Neural cell (in vitro differentiated cells): ENCODE measurements at regions not wholly inside any gene's neighbourhood (a gene's known extent, or its start where the extent isn't known, plus 50 kb on each side); places are given as distances from the start of the nearest gene placed in this dataset.

Source experiments
- H2AFZ ChIP-seq: fragments of 200-600, 300-800 bp; sonication (generic), shearing (Covaris generic); 2 replicates; pipeline ENCODE4 v1.6.0; 2014; ENCODE audit warnings: low read depth, mild to moderate bottlenecking, antibody characterized with exemption, low read length, moderate library complexity
- H3F3A ChIP-seq: fragments of 200-600 bp; shearing (Covaris generic); 2 replicates; pipeline ENCODE4 v1.6.1; 2016; ENCODE audit warnings: mild to moderate bottlenecking, moderate library complexity, mixed read lengths, antibody characterized with exemption, low read length; ENCODE audit not compliant: insufficient read depth, poor library complexity, severe bottlenecking
- H3K27ac ChIP-seq: fragments of 200-600, 300-800 bp; sonication (generic), shearing (Covaris generic); 2 replicates; pipeline ENCODE4 v1.5.1; 2014; ENCODE audit warnings: mild to moderate bottlenecking, low read length, moderate library complexity
- H3K27me3 ChIP-seq: fragments of 300-800, 200-600 bp; sonication (generic), shearing (Covaris generic); 2 replicates; pipeline ENCODE4 v1.6.0; 2014; ENCODE audit warnings: mild to moderate bottlenecking, low read depth, low read length, moderate library complexity; ENCODE audit not compliant: insufficient read depth
- H3K36me3 ChIP-seq: fragments of 300-800, 200-600 bp; sonication (generic), shearing (Covaris generic); 2 replicates; pipeline ENCODE4 v1.5.1; 2014; ENCODE audit warnings: mild to moderate bottlenecking, antibody characterized with exemption, low read length, moderate library complexity; ENCODE audit not compliant: insufficient read depth
- H3K4me2 ChIP-seq: fragments of 300-800, 200-600 bp; sonication (generic), shearing (Covaris generic); 2 replicates; pipeline ENCODE4 v1.6.0; 2014; ENCODE audit warnings: mild to moderate bottlenecking, low read length
- H3K4me3 ChIP-seq: fragments of 300-800, 200-600 bp; sonication (generic), shearing (Covaris generic); 2 replicates; pipeline ENCODE4 v1.5.1; 2014; ENCODE audit warnings: mild to moderate bottlenecking, low read length, moderate library complexity
- H3K79me2 ChIP-seq: fragments of 200-600 bp; shearing (Covaris generic); replicated peaks from 2 replicates; pipeline ENCODE4 v1.6.0; 2014; ENCODE audit warnings: mild to moderate bottlenecking, low read length, moderate library complexity; ENCODE audit not compliant: insufficient read depth
- H3K9ac ChIP-seq: fragments of 300-800, 200-600 bp; sonication (generic), shearing (Covaris generic); 2 replicates; pipeline ENCODE4 v1.6.1; 2016; ENCODE audit warnings: mild to moderate bottlenecking, low read length, mixed read lengths
- H3K9me2 ChIP-seq: fragments of 200-600 bp; shearing (Covaris generic); 2 replicates; pipeline ENCODE4 v1.6.1; 2016; ENCODE audit warnings: mild to moderate bottlenecking, low read length, mixed read lengths; ENCODE audit not compliant: insufficient read depth
- H3K9me3 ChIP-seq: fragments of 200-600, 300-800 bp; sonication (generic), shearing (Covaris generic); 2 replicates; pipeline ENCODE4 v1.6.1; 2016; ENCODE audit warnings: mild to moderate bottlenecking, mixed run types, low read length, moderate library complexity, mixed read lengths
- H4K20me1 ChIP-seq: fragments of 200-600 bp; shearing (Covaris generic); 2 replicates; pipeline ENCODE4 v1.6.1; 2016; ENCODE audit warnings: mild to moderate bottlenecking, mixed run types; ENCODE audit not compliant: insufficient read depth
- CTCF ChIP-seq: fragments of 450-650 bp; IDR thresholded peaks from 2 replicates; pipeline ENCODE4 v1.5.1; 2014; ENCODE audit warnings: antibody characterized with exemption, mild to moderate bottlenecking, moderate library complexity; ENCODE audit not compliant: poor library complexity, severe bottlenecking
- EP300 ChIP-seq: fragments of 450-650 bp; conservative IDR thresholded peaks from 2 replicates; pipeline ENCODE4 v1.6.1; 2014; ENCODE audit warnings: antibody characterized with exemption, mild to moderate bottlenecking, moderate library complexity; ENCODE audit not compliant: poor library complexity, severe bottlenecking
- EZH2 ChIP-seq: fragments of 200-600, 300-800 bp; shearing (Covaris generic), sonication (generic); IDR thresholded peaks from 2 replicates; pipeline ENCODE4 v1.6.1; 2014; ENCODE audit warnings: antibody characterized with exemption, low read length, borderline replicate concordance, mild to moderate bottlenecking; ENCODE audit not compliant: insufficient read depth, poor library complexity, severe bottlenecking
- MXI1 ChIP-seq: fragments of 450-650 bp; conservative IDR thresholded peaks from 2 replicates; pipeline ENCODE4 v1.6.1; 2014; ENCODE audit warnings: antibody characterized with exemption, mild to moderate bottlenecking; ENCODE audit not compliant: poor library complexity, severe bottlenecking
- POLR2AphosphoS5 ChIP-seq: IDR thresholded peaks from 2 replicates; pipeline ENCODE4 v1.6.1; 2012
- RAD21 ChIP-seq: fragments of 450-650 bp; conservative IDR thresholded peaks from 2 replicates; pipeline ENCODE4 v1.6.1; 2014; ENCODE audit warnings: antibody characterized with exemption, mild to moderate bottlenecking, moderate library complexity
- REST ChIP-seq: IDR thresholded peaks from 2 replicates; pipeline ENCODE4 v1.6.1; 2012; ENCODE audit warnings: borderline replicate concordance
- SMC3 ChIP-seq: fragments of 450-650 bp; conservative IDR thresholded peaks from 2 replicates; pipeline ENCODE4 v1.6.1; 2014; ENCODE audit warnings: antibody characterized with exemption, mild to moderate bottlenecking, moderate library complexity; ENCODE audit not compliant: poor library complexity
- TAF1 ChIP-seq: IDR thresholded peaks from 2 replicates; pipeline ENCODE4 v1.6.1; 2012; ENCODE audit warnings: low read depth

- Histone ChIP-seq H3K36me3 (no peaks in the 10 kb centered on the region), H4K20me1 (no peaks in the 10 kb centered on the region), H2AFZ (no peak overlapping the region), H3K27me3 (no peaks in the 10 kb centered on the region), H3K27ac (no peak overlapping the region), H3K9me2 (no peaks in the 10 kb centered on the region), H3K9ac (no peak overlapping the region), H3K9me3 (no peaks in the 10 kb centered on the region), H3K79me2 (no peaks in the 10 kb centered on the region), H3F3A (no peaks in the 10 kb centered on the region), H3K4me3 (no peak overlapping the region), H3K4me2 (no peak overlapping the region)
- TF ChIP-seq SMC3 (no peak), EZH2 (no peak), MXI1 (no peak), EP300 (no peak), REST (no peak), CTCF (no peak), POLR2AphosphoS5 (no peak), TAF1 (no peak), RAD21 (no peak)
Observed at GRCh38 chr2:217271813-217272212, 411.9 kb upstream of the TNP1 start.

GRCh38 chr2:217270485-217271121 lies 410.7 kb upstream of the TNP1 start:
- no peaks in the 10 kb centered on the region for H3K27me3 ChIP-seq
- no peaks in the 10 kb centered on the region for H3K36me3 ChIP-seq
- H3K79me2 ChIP-seq = no peaks in the 10 kb centered on the region
- no peaks in the 10 kb centered on the region for H4K20me1 ChIP-seq
- no peak overlapping the region for H3K9ac ChIP-seq
- no peaks in the 10 kb centered on the region for H3K9me2 ChIP-seq
- no peaks in the 10 kb centered on the region for H3F3A ChIP-seq
- no peak for TF ChIP-seq EP300
- no peak for TF ChIP-seq TAF1
- TF ChIP-seq REST = no peak
- TF ChIP-seq SMC3 = no peak
- TF ChIP-seq RAD21 = no peak
- no peak for TF ChIP-seq POLR2AphosphoS5
- TF ChIP-seq EZH2 = no peak
- TF ChIP-seq MXI1 = no peak
- TF ChIP-seq CTCF = no peak
- no peak overlapping the region for H3K27ac ChIP-seq
- no peak overlapping the region for H3K4me3 ChIP-seq
- no peak overlapping the region for H2AFZ ChIP-seq
- no peak overlapping the region for H3K4me2 ChIP-seq
- H3K9me3 ChIP-seq = no peaks in the 10 kb centered on the region
